Astrocyte of the cerebellum (primary cell): ENCODE measurements at regions not wholly inside any gene's neighbourhood (a gene's known extent, or its start where the extent isn't known, plus 50 kb on each side); places are given as distances from the start of the nearest gene placed in this dataset.
A peak's percentile ranks its signal among the peaks of the same experiment; 100 is the strongest.

Source experiments
- DNase-seq: peaks from one replicate; pipeline ENCODE4 v3.0.0-alpha.2; 2011; ENCODE audit warnings: low read depth
- H3K4me3 ChIP-seq: 2 replicates; pipeline ENCODE4 v1.5.1; 2011; ENCODE audit warnings: mild to moderate bottlenecking, low read depth, low read length, moderate library complexity
- CTCF ChIP-seq: IDR thresholded peaks from 2 replicates; pipeline ENCODE4 v1.5.1; 2012; ENCODE audit warnings: low read length, low read depth, moderate library complexity, mild to moderate bottlenecking; ENCODE audit errors: missing control alignments
- in situ Hi-C: cut with HindIII; loops from 2 replicates; pipeline ENCODE4 v1.10.0; 2017; ENCODE audit warnings: low sequenced_read_pairs

- no peak for DNase-seq
- no peak for TF ChIP-seq CTCF
- H3K4me3 ChIP-seq: no peak overlapping the region
- in situ Hi-C loops: no loop called here
Observed at GRCh38 chr9:129276486-129277230, 98.6 kb upstream of the IER5L start.

- no peak overlapping the region for H3K4me3 ChIP-seq
- no peak for TF ChIP-seq CTCF
- in situ Hi-C loops: no loop called here
- no peak for DNase-seq
Observed at GRCh38 chr9:129275626-129276247, 97.7 kb upstream of the IER5L start.

GRCh38 chr9:129273941-129274684 is 96.1 kb upstream of the IER5L start:
- TF ChIP-seq CTCF: no peak
- in situ Hi-C loops: no loop called here
- DNase-seq: no peak
- no peak overlapping the region for H3K4me3 ChIP-seq

GRCh38 chr9:129273136-129273895 is 95.3 kb upstream of the IER5L start:
- DNase-seq: no peak
- in situ Hi-C loops: no loop called here
- H3K4me3 ChIP-seq: no peak overlapping the region
- no peak for TF ChIP-seq CTCF

- in situ Hi-C loops: no loop called here
- no peak for DNase-seq
- TF ChIP-seq CTCF: no peak
- H3K4me3 ChIP-seq: no peak overlapping the region
Observed at GRCh38 chr9:129272348-129273025, 94.4 kb upstream of the IER5L start.

GRCh38 chr9:129270903-129271431 is 92.9 kb upstream of the IER5L start:
- H3K4me3 ChIP-seq: no peak overlapping the region
- in situ Hi-C loops: no loop called here
- peak; percentile 54 for DNase-seq
- no peak for TF ChIP-seq CTCF
